SH-SY5Y (cell line): ENCODE measurements at regions not wholly inside any gene's neighbourhood (a gene's known extent, or its start where the extent isn't known, plus 50 kb on each side); places are given as distances from the start of the nearest gene placed in this dataset.

ENCODE experiments used
- GATA2 ChIP-seq: IDR thresholded peaks from 2 replicates; pipeline ENCODE4 v1.6.1; 2011; ENCODE audit warnings: mild to moderate bottlenecking, low read depth, low read length
- GATA3 ChIP-seq: IDR thresholded peaks from 2 replicates; pipeline ENCODE4 v1.6.1; 2011; ENCODE audit warnings: low read depth, mild to moderate bottlenecking, low read length, moderate library complexity

GRCh38 chr3:64278625-64279024 is 53.4 kb upstream of the PRICKLE2 start:
- TF ChIP-seq GATA2 (no peak), GATA3 (no peak)
